GM12864 (cell line): ENCODE measurements at regions not wholly inside any gene's neighbourhood (a gene's known extent, or its start where the extent isn't known, plus 50 kb on each side); places are given as distances from the start of the nearest gene placed in this dataset.
"Not testable (repeated sequence)": the region's sequence is repeated elsewhere in the genome, so short reads cannot be mapped to it uniquely, and the experiment has no call there.

ENCODE experiments used
- DNase-seq: peaks from one replicate; pipeline ENCODE4 v3.0.0-alpha.2; 2011; ENCODE audit warnings: low read depth
- H3K4me3 ChIP-seq: 2 replicates; pipeline ENCODE4 v1.5.1; 2011; ENCODE audit warnings: mild to moderate bottlenecking, low read depth, low read length, control low read depth
- CTCF ChIP-seq: IDR thresholded peaks from 2 replicates; pipeline ENCODE4 v1.5.1; 2011; ENCODE audit warnings: low read depth, mild to moderate bottlenecking, moderate library complexity, low read length, control low read depth, inconsistent platforms; ENCODE audit errors: missing control alignments

DNA sequence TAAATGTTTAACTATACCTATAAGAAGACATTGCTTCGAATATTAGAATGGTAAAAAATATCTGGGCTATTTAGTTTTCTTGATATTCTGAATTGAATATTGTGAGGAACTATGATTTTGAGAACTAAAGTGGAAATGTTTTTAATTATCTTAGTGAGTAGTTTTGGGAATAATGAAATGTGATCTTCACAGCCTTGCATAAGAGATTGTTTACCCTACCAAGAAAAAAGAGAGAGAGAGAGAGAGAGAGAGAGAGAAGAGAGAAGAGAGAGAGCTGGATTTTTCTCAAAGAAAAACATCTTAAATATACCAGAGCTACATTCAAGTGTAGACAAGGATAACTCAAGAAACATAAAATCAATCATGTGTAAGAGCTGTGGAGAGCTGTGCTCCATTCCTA lies 148.7 kb upstream of the MAD2L1 start:
- no peak for DNase-seq
- no peak overlapping the region for H3K4me3 ChIP-seq

GRCh38 chr4:120211408-120212015 lies 144.9 kb upstream of the MAD2L1 start:
- TF ChIP-seq CTCF: no peak
- DNase-seq: no peak
- H3K4me3 ChIP-seq: no peak overlapping the region

More for the DNA sequence above, 148.7 kb upstream of the MAD2L1 start:
- no peak for TF ChIP-seq CTCF

- no peak for TF ChIP-seq CTCF
- DNase-seq: no peak
- H3K4me3 ChIP-seq: no peak overlapping the region
Measured at GRCh38 chr4:120209706-120210105, 143.1 kb upstream of the MAD2L1 start.

DNA sequence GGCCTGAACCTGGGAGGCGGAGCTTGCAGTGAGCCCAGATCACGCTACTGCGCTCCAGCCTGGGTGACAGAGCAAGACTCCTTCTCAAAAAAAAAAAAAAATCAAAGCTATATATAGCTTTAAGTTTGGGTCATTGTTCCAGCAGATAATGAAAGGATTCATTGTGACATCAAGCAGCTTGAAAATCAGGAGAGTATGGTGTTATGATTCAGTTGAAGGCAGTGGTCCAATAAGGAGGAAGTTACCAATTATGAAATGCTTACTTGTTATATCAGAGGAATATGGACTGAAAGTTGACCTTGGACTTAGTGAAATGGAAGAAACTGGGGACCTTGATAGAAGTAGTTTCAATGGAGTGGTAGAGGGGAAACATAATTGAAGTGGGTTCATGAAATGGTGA lies 140.4 kb upstream of the MAD2L1 start:
- no peak for TF ChIP-seq CTCF
- no peak for DNase-seq
- H3K4me3 ChIP-seq: no peak overlapping the region

DNA sequence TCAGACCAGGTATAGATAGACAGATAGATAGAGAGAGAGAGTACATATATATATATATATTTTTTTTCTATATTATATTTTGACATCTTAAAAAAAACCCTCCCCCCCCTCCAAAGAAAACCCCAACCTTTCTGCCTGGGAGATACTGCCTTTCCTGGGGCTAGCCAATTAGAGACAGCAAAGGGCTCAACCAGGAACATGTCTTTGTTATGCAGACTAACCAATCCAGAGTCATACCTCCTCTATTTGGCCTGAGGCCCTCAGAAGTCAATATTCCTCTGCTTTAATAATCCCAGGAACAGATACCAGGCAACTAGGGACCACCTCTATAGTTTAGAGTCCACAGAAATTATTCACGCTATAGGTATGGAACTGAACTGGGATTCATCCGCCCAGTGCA lies 135.6 kb upstream of the MAD2L1 start:
- TF ChIP-seq CTCF: no peak
- DNase-seq: no peak

DNA sequence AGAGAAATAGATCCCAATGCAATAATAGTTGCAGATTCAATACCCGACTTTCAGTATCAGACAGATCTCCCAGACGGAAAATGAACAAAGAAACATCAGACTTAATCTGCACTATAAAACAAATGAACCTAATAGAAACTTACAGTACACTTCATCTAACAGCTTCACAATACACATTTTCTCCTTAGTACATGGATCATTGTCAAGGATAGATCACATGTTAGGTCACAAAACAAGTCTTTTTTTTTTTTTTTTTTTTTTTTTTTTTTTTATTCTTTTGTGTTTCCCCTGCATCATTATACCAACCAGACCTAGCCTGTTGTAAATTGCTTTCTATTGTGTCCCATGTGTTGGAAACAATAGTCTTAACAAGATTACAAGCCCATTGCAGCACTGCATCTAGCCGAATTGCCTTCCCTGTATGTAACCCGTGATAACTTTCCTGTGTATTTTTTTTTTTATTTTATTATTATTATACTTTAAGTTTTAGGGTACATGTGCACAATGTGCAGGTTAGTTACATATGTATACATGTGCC lies 134.0 kb upstream of the MAD2L1 start:
- DNase-seq, H3K4me3 ChIP-seq: not testable (repeated sequence)

More for the DNA sequence above, 135.6 kb upstream of the MAD2L1 start:
- H3K4me3 ChIP-seq: no peak overlapping the region

- TF ChIP-seq CTCF: no peak
- H3K4me3 ChIP-seq: no peak overlapping the region
- DNase-seq: no peak
Measured at GRCh38 chr4:120198411-120198810, 131.8 kb upstream of the MAD2L1 start.
